SK-N-SH (cell line): ENCODE measurements at regions not wholly inside any gene's neighbourhood (a gene's known extent, or its start where the extent isn't known, plus 50 kb on each side); places are given as distances from the start of the nearest gene placed in this dataset.

Experiments used
- CTCF ChIA-PET: fragments of 300-600, 350-600 bp; formaldehyde crosslinking; extraction: SDS; loops from one replicate; lab custom pipeline; 2021; lab: Yijun Ruan, JAX
- POLR2A ChIA-PET: fragments of 350-600 bp; sonication (Branson Sonifier 250); formaldehyde crosslinking; extraction: SDS; loops from one replicate; lab custom pipeline; 2020; ENCODE audit warnings: antibody characterized with exemption, inconsistent platforms; lab: Yijun Ruan, JAX
- DNase-seq: peaks from one replicate; pipeline ENCODE4 v3.0.0; 2012
- H2AFZ ChIP-seq: fragments of 200-600 bp; sonication (generic); 2 replicates; pipeline ENCODE4 v1.8.1; 2016; ENCODE audit warnings: antibody characterized with exemption, mild to moderate bottlenecking, low read depth
- H3F3A ChIP-seq: fragments of 200-600 bp; sonication (generic); replicated peaks from 2 replicates; pipeline ENCODE3; 2016; ENCODE audit warnings: antibody characterized with exemption, mild to moderate bottlenecking; ENCODE audit not compliant: insufficient read depth
- H3K27ac ChIP-seq, 2 experiments: fragments of 200-500 bp in 1 of 2; fragments of 200-600 bp in 1 of 2; sonication (Bioruptor generic) in 1 of 2; sonication (generic), shearing (Covaris generic) in 1 of 2; 2 replicates each; pipeline versions ENCODE4 v1.5.1 to v1.6.1; 2014 to 2016; ENCODE audit warnings: low read depth in 2 of 2, inconsistent platforms in 1 of 2, low read length in 1 of 2, mild to moderate bottlenecking in 1 of 2, mixed read lengths in 1 of 2
- H3K27me3 ChIP-seq: fragments of 200-600 bp; sonication (generic), shearing (Covaris generic); 2 replicates; pipeline ENCODE4 v1.6.1; 2016; ENCODE audit warnings: mixed run types; ENCODE audit not compliant: insufficient read depth
- H3K36me3 ChIP-seq, 2 experiments: fragments of 200-500 bp in 1 of 2; fragments of 200-600 bp in 1 of 2; sonication (Bioruptor generic) in 1 of 2; sonication (generic) in 1 of 2; replicated peaks in 1 of 2; 2 replicates each; pipeline versions ENCODE3 to v1.5.1; 2014 to 2016; ENCODE audit warnings: low read length in 1 of 2, mild to moderate bottlenecking in 1 of 2; ENCODE audit not compliant: insufficient read depth in 2 of 2, control insufficient read depth in 1 of 2
- H3K4me1 ChIP-seq, 2 experiments: fragments of 200-500 bp in 1 of 2; fragments of 200-600 bp in 1 of 2; sonication (Bioruptor generic) in 1 of 2; sonication (generic), shearing (Covaris generic) in 1 of 2; 2 replicates each; pipeline versions ENCODE4 v1.5.1 to v1.6.1; 2014 to 2016; ENCODE audit warnings: low read depth in 1 of 2, low read length in 1 of 2, mixed run types in 1 of 2; ENCODE audit not compliant: insufficient read depth in 2 of 2, control insufficient read depth in 1 of 2
- H3K4me2 ChIP-seq: fragments of 200-600 bp; sonication (generic), shearing (Covaris generic); 2 replicates; pipeline ENCODE4 v1.6.1; 2017; ENCODE audit warnings: mixed run types
- H3K4me3 ChIP-seq, 2 experiments: fragments of 200-500 bp in 1 of 2; fragments of 200-600 bp in 1 of 2; sonication (Bioruptor generic) in 1 of 2; sonication (generic), shearing (Covaris generic) in 1 of 2; 2 replicates each; pipeline versions ENCODE4 v1.5.1 to v1.8.1; 2014 to 2016; ENCODE audit warnings: low read depth in 2 of 2, inconsistent platforms in 1 of 2, low read length in 1 of 2, mild to moderate bottlenecking in 1 of 2, mixed read lengths in 1 of 2, moderate library complexity in 1 of 2
- H3K79me2 ChIP-seq: fragments of 200-600 bp; sonication (generic); 2 replicates; pipeline ENCODE4 v1.8.1; 2017; ENCODE audit warnings: mild to moderate bottlenecking; ENCODE audit not compliant: insufficient read depth
- H3K9ac ChIP-seq: fragments of 200-600 bp; sonication (generic); 2 replicates; pipeline ENCODE4 v1.6.1; 2017; ENCODE audit warnings: mixed run types
- H3K9me2 ChIP-seq: fragments of 200-600 bp; sonication (generic); 2 replicates; pipeline ENCODE4 v1.6.1; 2017; ENCODE audit warnings: mixed run types
- H3K9me3 ChIP-seq: fragments of 200-600 bp; sonication (generic); 2 replicates; pipeline ENCODE4 v1.6.1; 2017; ENCODE audit warnings: mixed run types, mild to moderate bottlenecking, moderate library complexity
- H4K20me1 ChIP-seq: fragments of 200-600 bp; sonication (generic); 2 replicates; pipeline ENCODE4 v1.6.1; 2017; ENCODE audit warnings: mild to moderate bottlenecking, mixed run types; ENCODE audit not compliant: insufficient read depth
- MXI1 ChIP-seq: IDR thresholded peaks from 2 replicates; pipeline ENCODE4 v1.6.1; 2012; ENCODE audit warnings: mild to moderate bottlenecking, low read depth, low read length, improper control_type of control experiment
- WGBS: methylation state at CpG from one replicate; pipeline ENCODE4 v1.1.6; 2017; ENCODE audit warnings: low lambda C conversion rate; 5-methylcytosine and 5-hydroxymethylcytosine counted together

DNA sequence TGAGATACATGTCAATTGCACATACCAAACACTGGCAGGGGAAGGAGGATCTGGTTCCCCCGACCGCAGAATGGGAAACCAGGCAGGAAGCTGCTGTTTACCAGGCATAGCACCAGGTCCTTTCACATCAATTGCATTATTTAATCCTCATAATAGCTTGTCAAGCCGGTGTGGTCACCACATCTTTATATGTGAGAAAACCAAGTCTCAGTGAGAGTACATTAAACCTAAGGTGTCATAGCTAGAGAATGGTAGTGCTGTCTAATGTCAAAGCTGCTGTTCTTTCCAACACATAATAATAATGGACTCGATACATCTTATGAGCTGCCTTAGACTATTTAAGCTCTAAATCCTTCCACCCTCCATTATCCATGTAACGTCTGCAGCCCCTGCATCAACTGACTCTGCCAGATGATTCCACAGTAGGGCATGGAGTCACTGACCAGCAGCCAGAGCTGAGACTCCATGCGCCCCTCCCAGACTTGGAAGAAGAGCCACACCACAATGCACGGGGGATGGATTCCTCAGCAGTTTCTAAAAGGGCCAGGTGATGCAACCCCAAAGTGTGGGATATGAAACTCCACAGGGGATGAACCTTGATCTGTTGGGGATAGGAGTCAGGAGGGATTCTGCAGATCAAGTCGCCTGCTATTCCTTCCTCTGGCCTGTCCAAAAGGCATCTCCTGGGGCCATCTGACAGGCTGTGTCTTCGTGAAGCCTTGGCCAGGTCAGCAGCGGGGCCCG, 71.8 kb downstream of the GPR6 start:
- Histone ChIP-seq H2AFZ (no peak overlapping the region), H3K27me3 (no peaks in the 10 kb centered on the region), H3K4me2 (no peak overlapping the region), H3K9me3 (no peaks in the 10 kb centered on the region; the same call in 1 of the 2 replicates), H4K20me1 (no peaks in the 10 kb centered on the region), H3K79me2 (no peaks in the 10 kb centered on the region), H3K9me2 (no peaks in the 10 kb centered on the region), H3K36me3 (no peaks in the 10 kb centered on the region), H3K4me3 (no peak overlapping the region), H3K4me1 (no peaks in the 10 kb centered on the region; a peak in 1 of 4 replicates), H3K27ac (no peak overlapping the region), H3K9ac (no peak overlapping the region), H3F3A (no peaks in the 10 kb centered on the region)
- WGBS, result 36% methylated on average over 8 of the region's 11 CpGs
- no peak for TF ChIP-seq MXI1
- no peak for DNase-seq
- ChIA-PET CTCF (interaction anchor here (1.1 to 3.0 kb wide), 5 partner anchors 10 to 349 kb away, joined by 3 to 34 read pairs (median 14); no protein-coding TSS in a partner anchor), POLR2A (no interaction called here)
